ENCODE measurements at regions not wholly inside any gene's neighbourhood (a gene's known extent, or its start where the extent isn't known, plus 50 kb on each side); places are given as distances from the start of the nearest gene placed in this dataset.
"Not testable (repeated sequence)": the region's sequence is repeated elsewhere in the genome, so short reads cannot be mapped to it uniquely, and the experiment has no call there.

- TF ChIP-seq CTCF (conservative IDR thresholded peaks at IDR 0.05); ZFX (IDR thresholded peaks at IDR 0.05): not testable (repeated sequence)
Observed at GRCh38 chr22:12541412-12542170, 2986.4 kb upstream of the OR11H1 start.

Data from C4-2B (cell line).